ENCODE measurements at regions not wholly inside any gene's neighbourhood (a gene's known extent, or its start where the extent isn't known, plus 50 kb on each side); places are given as distances from the start of the nearest gene placed in this dataset.
"Not testable (repeated sequence)": the region's sequence is repeated elsewhere in the genome, so short reads cannot be mapped to it uniquely, and the experiment has no call there.

DNA sequence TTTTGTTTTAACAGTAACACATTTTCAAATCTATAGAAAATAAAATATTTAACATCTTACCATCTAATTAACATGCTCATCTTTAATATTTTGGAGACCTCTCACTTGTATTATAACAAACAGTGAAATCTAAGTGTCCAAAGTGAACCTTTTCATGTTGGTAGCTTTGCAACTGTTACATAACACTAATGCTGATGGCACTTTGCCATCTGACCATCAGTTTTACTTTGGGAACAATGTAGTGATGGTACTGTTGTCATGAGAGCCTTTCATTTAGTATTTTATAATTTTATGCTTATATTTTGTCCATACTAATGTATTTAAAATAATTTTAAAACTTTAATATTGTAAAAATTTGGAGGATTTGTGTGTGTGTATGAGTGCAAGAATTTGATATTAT is 1017.0 kb upstream of the KCND2 start:
- Histone ChIP-seq H3K36me3 (ENCODE audit: control insufficient read depth, insufficient read depth, low read length) (no peaks in the 10 kb centered on the region), H3K4me3 (replicated peaks; ENCODE audit: low read depth, low read length) (no peak overlapping the region), H3K27me3 (replicated peaks; ENCODE audit: control insufficient read depth, insufficient read depth, low read length) (no peaks in the 10 kb centered on the region)
- DNase-seq (ENCODE audit: extremely low read depth, insufficient read length), result no peak
- no peak for TF ChIP-seq CTCF (IDR thresholded peaks at IDR 0.05; ENCODE audit: insufficient read depth, low read length, poor library complexity, severe bottlenecking)

GRCh38 chr7:119256446-119257131 is 1016.4 kb upstream of the KCND2 start:
- H3K4me3 ChIP-seq (replicated peaks; ENCODE audit: low read depth, low read length), result no peak overlapping the region
- no peaks in the 10 kb centered on the region for H3K36me3 ChIP-seq (ENCODE audit: control insufficient read depth, insufficient read depth, low read length)
- H3K27me3 ChIP-seq (replicated peaks; ENCODE audit: control insufficient read depth, insufficient read depth, low read length), result no peaks in the 10 kb centered on the region
- DNase-seq (ENCODE audit: extremely low read depth, insufficient read length), result no peak
- no peak for TF ChIP-seq CTCF (IDR thresholded peaks at IDR 0.05; ENCODE audit: insufficient read depth, low read length, poor library complexity, severe bottlenecking)

DNA sequence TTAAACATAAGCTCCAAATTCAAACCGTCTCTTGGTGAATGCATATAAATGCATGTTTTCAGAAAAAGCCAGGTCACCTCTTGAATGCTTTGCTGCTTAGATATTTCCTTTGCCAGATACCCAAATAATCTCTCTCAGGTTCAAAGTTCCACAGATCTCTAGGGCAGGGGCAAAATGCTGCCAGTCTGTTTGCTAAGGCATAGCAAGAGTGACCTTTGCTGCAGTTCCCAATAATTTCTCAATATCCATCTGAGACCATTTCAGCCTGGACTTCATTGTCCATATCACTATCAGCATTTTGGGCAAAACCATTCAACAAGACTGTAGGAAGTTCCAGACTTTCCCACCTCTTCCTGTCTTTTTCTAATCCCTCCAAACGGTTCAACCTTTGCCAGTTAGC is 1006.2 kb upstream of the KCND2 start:
- not testable (repeated sequence) for H3K27me3 ChIP-seq (replicated peaks; ENCODE audit: control insufficient read depth, insufficient read depth, low read length); H3K4me3 ChIP-seq (replicated peaks; ENCODE audit: low read depth, low read length); DNase-seq (ENCODE audit: extremely low read depth, insufficient read length); H3K36me3 ChIP-seq (ENCODE audit: control insufficient read depth, insufficient read depth, low read length)

GRCh38 chr7:119270045-119270464 is 1002.9 kb upstream of the KCND2 start:
- DNase-seq (ENCODE audit: extremely low read depth, insufficient read length), result peak; percentile 8

GRCh38 chr7:119270644-119271043 is 1002.3 kb upstream of the KCND2 start:
- no peak overlapping the region for H3K4me3 ChIP-seq (replicated peaks; ENCODE audit: low read depth, low read length)
- no peaks in the 10 kb centered on the region for H3K27me3 ChIP-seq (replicated peaks; ENCODE audit: control insufficient read depth, insufficient read depth, low read length)
- DNase-seq (ENCODE audit: extremely low read depth, insufficient read length), result peak; percentile 1
- H3K36me3 ChIP-seq (ENCODE audit: control insufficient read depth, insufficient read depth, low read length), result no peaks in the 10 kb centered on the region
- TF ChIP-seq CTCF (IDR thresholded peaks at IDR 0.05; ENCODE audit: insufficient read depth, low read length, poor library complexity, severe bottlenecking), result no peak

More at GRCh38 chr7:119270045-119270464, 1002.9 kb upstream of the KCND2 start:
- no peak overlapping the region for H3K4me3 ChIP-seq (replicated peaks; ENCODE audit: low read depth, low read length)
- H3K36me3 ChIP-seq (ENCODE audit: control insufficient read depth, insufficient read depth, low read length), result no peaks in the 10 kb centered on the region
- peak; percentile 89 for TF ChIP-seq CTCF (IDR thresholded peaks at IDR 0.05; ENCODE audit: insufficient read depth, low read length, poor library complexity, severe bottlenecking)
- no peaks in the 10 kb centered on the region for H3K27me3 ChIP-seq (replicated peaks; ENCODE audit: control insufficient read depth, insufficient read depth, low read length)

GRCh38 chr7:119271147-119271779 is 1001.7 kb upstream of the KCND2 start:
- H3K36me3 ChIP-seq (ENCODE audit: control insufficient read depth, insufficient read depth, low read length), result no peaks in the 10 kb centered on the region
- no peak for DNase-seq (ENCODE audit: extremely low read depth, insufficient read length)
- no peaks in the 10 kb centered on the region for H3K27me3 ChIP-seq (replicated peaks; ENCODE audit: control insufficient read depth, insufficient read depth, low read length)
- no peak overlapping the region for H3K4me3 ChIP-seq (replicated peaks; ENCODE audit: low read depth, low read length)
- no peak for TF ChIP-seq CTCF (IDR thresholded peaks at IDR 0.05; ENCODE audit: insufficient read depth, low read length, poor library complexity, severe bottlenecking)
